ENCODE measurements at regions not wholly inside any gene's neighbourhood (a gene's known extent, or its start where the extent isn't known, plus 50 kb on each side); places are given as distances from the start of the nearest gene placed in this dataset.

DNA sequence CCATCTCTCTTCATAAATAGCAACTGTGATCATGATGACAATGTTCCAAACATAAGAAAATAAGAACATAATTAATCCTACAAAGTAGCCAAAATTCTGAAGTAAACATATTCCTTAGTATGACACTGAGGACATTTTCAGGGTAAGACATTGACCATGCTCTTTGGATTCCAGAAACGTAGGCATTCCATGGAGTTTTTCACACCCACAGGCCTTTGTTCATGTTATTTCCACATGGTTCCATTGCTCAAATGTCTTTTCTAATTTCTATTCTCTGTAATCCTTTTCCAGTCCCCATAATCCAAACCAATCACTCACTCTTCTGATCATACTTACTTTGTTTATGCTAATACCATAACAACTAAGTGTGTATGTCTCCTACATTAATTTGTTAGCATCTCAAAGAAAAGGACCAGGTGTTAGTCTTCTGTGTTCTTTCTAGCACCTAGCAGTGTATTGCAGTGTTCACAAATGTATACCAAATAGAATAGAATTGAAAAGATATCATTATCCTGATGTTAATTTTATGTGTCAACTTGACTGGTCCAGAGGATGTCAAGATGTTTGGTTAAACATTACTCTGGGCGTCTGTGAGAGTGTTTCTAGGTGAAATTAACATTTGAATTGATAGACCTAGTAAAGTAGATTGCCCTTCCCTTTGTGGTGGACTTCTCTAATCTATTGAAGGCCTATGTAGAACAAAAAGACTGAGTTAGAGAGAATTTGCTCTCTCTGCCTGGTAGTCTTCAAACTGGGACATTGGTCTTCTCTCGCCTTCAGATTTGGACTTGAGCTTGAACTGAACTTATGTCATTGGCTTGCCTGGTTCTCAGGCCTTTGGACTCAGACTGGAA is 516.6 kb downstream of the PTPRC start:
- no peaks in the 10 kb centered on the region for H3K4me1 ChIP-seq (ENCODE audit: control insufficient read depth, insufficient read depth, low read length)
- H3K9me3 ChIP-seq (ENCODE audit: control insufficient read depth, insufficient read depth, low read depth, low read length): no peaks in the 10 kb centered on the region
- no peak overlapping the region for H3K27ac ChIP-seq (ENCODE audit: extremely low read depth, low read depth, low read length)
- ChIA-PET POLR2A (interaction anchor here (0.6 kb wide), 1 partner anchor 53 kb away, joined by 4 read pairs; no protein-coding TSS in a partner anchor), CTCF (no interaction called here)
- TF ChIP-seq KLF17 (tag by site-specific recombination; IDR thresholded peaks at IDR 0.05) (no peak), ZNF558 (tag by site-specific recombination; IDR thresholded peaks at IDR 0.05) (no peak), ZNF513 (tag by site-specific recombination; IDR thresholded peaks at IDR 0.05) (no peak), EGR2 (tag by site-specific recombination; IDR thresholded peaks at IDR 0.05; ENCODE audit: low read depth) (no peak), ZSCAN18 (tag by site-specific recombination; IDR thresholded peaks at IDR 0.05) (no peak), ZNF239 (tag by site-specific recombination; IDR thresholded peaks at IDR 0.05) (no peak), ZNF76 (tag by site-specific recombination; IDR thresholded peaks at IDR 0.05; ENCODE audit: borderline replicate concordance, low read depth) (no peak), ZNF18 (tag by site-specific recombination; IDR thresholded peaks at IDR 0.05) (no peak), ZNF837 (tag by site-specific recombination; IDR thresholded peaks at IDR 0.05) (no peak), ZNF488 (tag by site-specific recombination; IDR thresholded peaks at IDR 0.05) (no peak), ELK4 (IDR thresholded peaks at IDR 0.05; ENCODE audit: borderline replicate concordance, low read depth, low read length) (no peak), BCL11A (tag by site-specific recombination; IDR thresholded peaks at IDR 0.05; ENCODE audit: low read depth) (no peak), ZNF335 (tag by site-specific recombination; conservative IDR thresholded peaks at IDR 0.05) (no peak), ZNF701 (tag by site-specific recombination; IDR thresholded peaks at IDR 0.05) (no peak), HOXC10 (CRISPR knock-in tag; IDR thresholded peaks at IDR 0.05) (no peak)
- no peak overlapping the region for H3K4me3 ChIP-seq (ENCODE audit: low read depth, low read length)
- no peaks in the 10 kb centered on the region for H3K36me3 ChIP-seq (ENCODE audit: control insufficient read depth in 2 of 2, insufficient read depth in 1 of 2, low read length in 2 of 2)

DNA sequence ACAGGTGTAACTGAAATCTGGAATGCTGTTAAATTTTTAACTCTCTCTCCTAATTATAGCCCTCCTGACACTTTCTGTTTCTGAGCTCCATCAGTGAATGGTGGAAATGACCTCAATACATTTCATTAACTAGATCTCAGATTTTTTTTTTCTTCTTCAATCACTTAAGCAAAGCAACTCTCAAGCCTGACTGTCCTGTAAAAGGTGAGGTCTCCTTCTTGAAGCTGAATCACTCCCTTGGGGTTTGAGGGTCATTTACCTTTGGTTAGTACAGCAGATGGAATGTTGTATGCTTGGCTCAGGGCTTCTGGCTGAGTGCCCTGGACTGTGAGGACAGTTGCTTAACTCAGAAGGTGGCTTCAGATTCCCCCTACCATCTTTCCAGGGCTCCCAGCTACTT is 518.7 kb downstream of the PTPRC start:
- ChIA-PET POLR2A (no interaction called here), CTCF (no interaction called here)
- no peaks in the 10 kb centered on the region for H3K9me3 ChIP-seq (ENCODE audit: control insufficient read depth, insufficient read depth, low read depth, low read length)
- H3K4me3 ChIP-seq (ENCODE audit: low read depth, low read length): no peak overlapping the region
- H3K36me3 ChIP-seq (ENCODE audit: control insufficient read depth in 2 of 2, insufficient read depth in 1 of 2, low read length in 2 of 2): no peaks in the 10 kb centered on the region
- no peaks in the 10 kb centered on the region for H3K4me1 ChIP-seq (ENCODE audit: control insufficient read depth, insufficient read depth, low read length)
- no peak overlapping the region for H3K27ac ChIP-seq (ENCODE audit: extremely low read depth, low read depth, low read length)
- TF ChIP-seq ZNF266 (tag by site-specific recombination; IDR thresholded peaks at IDR 0.05; ENCODE audit: low read depth): no peak
- TF ChIP-seq ZNF701 (tag by site-specific recombination; IDR thresholded peaks at IDR 0.05): no peak
- TF ChIP-seq, protein P1, sequence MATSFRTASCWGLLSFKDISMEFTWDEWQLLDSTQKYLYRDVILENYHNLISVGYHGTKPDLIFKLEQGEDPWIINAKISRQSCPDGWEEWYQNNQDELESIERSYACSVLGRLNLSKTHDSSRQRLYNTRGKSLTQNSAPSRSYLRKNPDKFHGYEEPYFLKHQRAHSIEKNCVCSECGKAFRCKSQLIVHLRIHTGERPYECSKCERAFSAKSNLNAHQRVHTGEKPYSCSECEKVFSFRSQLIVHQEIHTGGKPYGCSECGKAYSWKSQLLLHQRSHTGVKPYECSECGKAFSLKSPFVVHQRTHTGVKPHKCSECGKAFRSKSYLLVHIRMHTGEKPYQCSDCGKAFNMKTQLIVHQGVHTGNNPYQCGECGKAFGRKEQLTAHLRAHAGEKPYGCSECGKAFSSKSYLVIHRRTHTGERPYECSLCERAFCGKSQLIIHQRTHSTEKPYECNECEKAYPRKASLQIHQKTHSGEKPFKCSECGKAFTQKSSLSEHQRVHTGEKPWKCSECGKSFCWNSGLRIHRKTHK (tag by site-specific recombination; IDR thresholded peaks at IDR 0.05): no peak
- TF ChIP-seq ZNF174 (tag by site-specific recombination; IDR thresholded peaks at IDR 0.05): no peak
- TF ChIP-seq ZNF529 (tag by site-specific recombination; IDR thresholded peaks at IDR 0.05; ENCODE audit: insufficient replicate concordance): no peak
- TF ChIP-seq, protein P2, sequence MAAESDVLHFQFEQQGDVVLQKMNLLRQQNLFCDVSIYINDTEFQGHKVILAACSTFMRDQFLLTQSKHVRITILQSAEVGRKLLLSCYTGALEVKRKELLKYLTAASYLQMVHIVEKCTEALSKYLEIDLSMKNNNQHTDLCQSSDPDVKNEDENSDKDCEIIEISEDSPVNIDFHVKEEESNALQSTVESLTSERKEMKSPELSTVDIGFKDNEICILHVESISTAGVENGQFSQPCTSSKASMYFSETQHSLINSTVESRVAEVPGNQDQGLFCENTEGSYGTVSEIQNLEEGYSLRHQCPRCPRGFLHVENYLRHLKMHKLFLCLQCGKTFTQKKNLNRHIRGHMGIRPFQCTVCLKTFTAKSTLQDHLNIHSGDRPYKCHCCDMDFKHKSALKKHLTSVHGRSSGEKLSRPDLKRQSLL (tag by site-specific recombination; IDR thresholded peaks at IDR 0.05): no peak
- no peak for TF ChIP-seq ZNF366 (tag by site-specific recombination; conservative IDR thresholded peaks at IDR 0.05)
- no peak for TF ChIP-seq ZNF16 (tag by site-specific recombination; IDR thresholded peaks at IDR 0.05; ENCODE audit: low read depth)
- no peak for TF ChIP-seq ZNF776 (tag by site-specific recombination; IDR thresholded peaks at IDR 0.05; ENCODE audit: borderline replicate concordance)
- TF ChIP-seq KLF7 (tag by site-specific recombination; IDR thresholded peaks at IDR 0.05; ENCODE audit: borderline replicate concordance): no peak

Measured in HEK293 (cell line).